ENCODE measurements at regions not wholly inside any gene's neighbourhood (a gene's known extent, or its start where the extent isn't known, plus 50 kb on each side); places are given as distances from the start of the nearest gene placed in this dataset.
"Not testable (repeated sequence)": the region's sequence is repeated elsewhere in the genome, so short reads cannot be mapped to it uniquely, and the experiment has no call there.

GRCh38 chr2:37760471-37760870, 89.0 kb upstream of the CDC42EP3 start:
- Histone ChIP-seq H3K9me3 (no peaks in the 10 kb centered on the region), H3K36me3 (no peaks in the 10 kb centered on the region), H3K4me3 (no peak overlapping the region), H3K27ac (peak overlapping the region in 2 of 4 donors; percentile 19 to 21), H3K27me3 (no peaks in the 10 kb centered on the region), H3K4me1 (peaks cover 0 to 30% (median 10%) of the 10 kb centered on the region in 4 donors)
- DNase-seq = no peak
- TF ChIP-seq CTCF (IDR thresholded peaks at IDR 0.05) (no peak), POLR2A (IDR thresholded peaks at IDR 0.05) (no peak), EP300 (IDR thresholded peaks at IDR 0.05; ENCODE audit: low read depth) (no peak), POLR2AphosphoS5 (IDR thresholded peaks at IDR 0.05) (no peak)
- intact Hi-C loops (cut with DNase I; ENCODE audit: low total_unique reads) = no loop called here
- in situ Hi-C loops (cut with MboI; ENCODE audit: low pct_ligation_motif_present in 1 of 4, low pct_unique_long_range_greater_than_20kb in 1 of 4, low sequenced_read_pairs in 3 of 4) = no loop called here
- 73 to 74% methylated on average over 3 to 6 of the region's 6 CpGs for WGBS, 2 donors (ENCODE audit: low coverage in 1 of 2)

GRCh38 chr2:37762281-37762680, 90.8 kb upstream of the CDC42EP3 start:
- H3K4me3 ChIP-seq; H3K9me3 ChIP-seq; in situ Hi-C loops (cut with MboI; ENCODE audit: low pct_ligation_motif_present in 1 of 4, low pct_unique_long_range_greater_than_20kb in 1 of 4, low sequenced_read_pairs in 3 of 4); H3K27ac ChIP-seq; DNase-seq; H3K36me3 ChIP-seq; intact Hi-C loops (cut with DNase I; ENCODE audit: low total_unique reads); H3K27me3 ChIP-seq: not testable (repeated sequence)
- peaks cover 0 to 30% (median 10%) of the 10 kb centered on the region in 4 donors for H3K4me1 ChIP-seq
- WGBS, 2 donors (ENCODE audit: low coverage in 1 of 2) = 64 to 71% methylated on average over 2 of the region's 2 CpGs

GRCh38 chr2:37764739-37765138, 93.3 kb upstream of the CDC42EP3 start:
- DNase-seq = no peak
- 17 to 25% methylated on average over 2 of the region's 2 CpGs for WGBS, 2 donors (ENCODE audit: low coverage in 1 of 2)

GRCh38 chr2:37766106-37766505, 94.7 kb upstream of the CDC42EP3 start:
- Histone ChIP-seq H3K36me3 (no peaks in the 10 kb centered on the region), H3K27ac (peak overlapping the region in 1 of 4 donors; percentile 20), H3K27me3 (no peaks in the 10 kb centered on the region), H3K4me3 (no peak overlapping the region), H3K4me1 (peaks cover 0 to 21% (median 3%) of the 10 kb centered on the region in 4 donors), H3K9me3 (no peaks in the 10 kb centered on the region)
- intact Hi-C loops (cut with DNase I; ENCODE audit: low total_unique reads) = no loop called here
- WGBS, 2 donors (ENCODE audit: low coverage in 1 of 2) = 40 to 52% methylated on average over 3 of the region's 3 CpGs
- no peak for TF ChIP-seq POLR2AphosphoS5 (IDR thresholded peaks at IDR 0.05)
- TF ChIP-seq POLR2A (IDR thresholded peaks at IDR 0.05) = no peak
- no peak for TF ChIP-seq EP300 (IDR thresholded peaks at IDR 0.05; ENCODE audit: low read depth)
- TF ChIP-seq CTCF (IDR thresholded peaks at IDR 0.05) = no peak
- in situ Hi-C loops (cut with MboI; ENCODE audit: low pct_ligation_motif_present in 1 of 4, low pct_unique_long_range_greater_than_20kb in 1 of 4, low sequenced_read_pairs in 3 of 4) = no loop called here
- DNase-seq = no peak

More at GRCh38 chr2:37764739-37765138, 93.3 kb upstream of the CDC42EP3 start:
- TF ChIP-seq CTCF (IDR thresholded peaks at IDR 0.05) (no peak), POLR2A (IDR thresholded peaks at IDR 0.05) (no peak), POLR2AphosphoS5 (IDR thresholded peaks at IDR 0.05) (no peak), EP300 (IDR thresholded peaks at IDR 0.05; ENCODE audit: low read depth) (no peak)
- Histone ChIP-seq H3K4me1 (peaks cover 0 to 31% (median 5%) of the 10 kb centered on the region in 4 donors), H3K27ac (no peak overlapping the region), H3K9me3 (no peaks in the 10 kb centered on the region), H3K4me3 (no peak overlapping the region), H3K27me3 (no peaks in the 10 kb centered on the region), H3K36me3 (no peaks in the 10 kb centered on the region)
- intact Hi-C loops (cut with DNase I; ENCODE audit: low total_unique reads) (no loop called here), in situ Hi-C loops (cut with MboI; ENCODE audit: low pct_ligation_motif_present in 1 of 4, low pct_unique_long_range_greater_than_20kb in 1 of 4, low sequenced_read_pairs in 3 of 4) (no loop called here)

- intact Hi-C loops (cut with DNase I; ENCODE audit: low total_unique reads) = no loop called here
- TF ChIP-seq POLR2A (IDR thresholded peaks at IDR 0.05) = no peak
- no peak for TF ChIP-seq EP300 (IDR thresholded peaks at IDR 0.05; ENCODE audit: low read depth)
- no peak for TF ChIP-seq CTCF (IDR thresholded peaks at IDR 0.05)
- TF ChIP-seq POLR2AphosphoS5 (IDR thresholded peaks at IDR 0.05) = no peak
- Histone ChIP-seq H3K4me3 (no peak overlapping the region), H3K27ac (peak overlapping the region in 2 of 4 donors; percentile 61 to 82), H3K4me1 (peaks cover 0 to 20% (median 6%) of the 10 kb centered on the region in 4 donors), H3K36me3 (no peaks in the 10 kb centered on the region), H3K27me3 (no peaks in the 10 kb centered on the region), H3K9me3 (no peaks in the 10 kb centered on the region)
- in situ Hi-C loops (cut with MboI; ENCODE audit: low pct_ligation_motif_present in 1 of 4, low pct_unique_long_range_greater_than_20kb in 1 of 4, low sequenced_read_pairs in 3 of 4) = no loop called here
- no peak for DNase-seq
These were observed 95.6 kb upstream of the CDC42EP3 start for GRCh38 chr2:37767046-37767445.

Measured in transverse colon (tissue), 4 donors.